Uterus (tissue), 3 donors: ENCODE measurements at regions not wholly inside any gene's neighbourhood (a gene's known extent, or its start where the extent isn't known, plus 50 kb on each side); places are given as distances from the start of the nearest gene placed in this dataset.
"Not testable (repeated sequence)": the region's sequence is repeated elsewhere in the genome, so short reads cannot be mapped to it uniquely, and the experiment has no call there.

Source experiments
- DNase-seq, 2 donors: peaks; one replicate each; pipeline ENCODE4 v3.0.0-alpha.2; 2019 to 2020
- H3K27ac ChIP-seq, 2 donors: fragments of 200-600 bp; sonication (generic); 1 replicate in 1 of 2; 2 replicates in 1 of 2; pipeline ENCODE4 v1.5.1; 2016 to 2018
- H3K27me3 ChIP-seq, 2 donors: fragments of 200-600 bp; sonication (generic); one replicate each; pipeline ENCODE4 v1.5.1; 2018 to 2019; ENCODE audit warnings: control low read depth in 1 of 2
- H3K36me3 ChIP-seq, 2 donors: fragments of 200-600 bp; sonication (generic); one replicate each; pipeline ENCODE4 v1.5.1; 2019; ENCODE audit warnings: control low read depth in 1 of 2
- H3K4me1 ChIP-seq, 2 donors: fragments of 200-600 bp; sonication (generic); one replicate each; pipeline ENCODE4 v1.5.1; 2018 to 2019; ENCODE audit warnings: control low read depth in 1 of 2
- H3K4me3 ChIP-seq, 2 donors: fragments of 200-600 bp; sonication (generic); 1 replicate in 1 of 2; 2 replicates in 1 of 2; pipeline ENCODE4 v1.5.1; 2018 to 2019; ENCODE audit warnings: mild to moderate bottlenecking in 1 of 2
- H3K9me3 ChIP-seq, 2 donors: fragments of 200-600 bp; sonication (generic); one replicate each; pipeline ENCODE4 v1.5.1; 2019; ENCODE audit warnings: control low read depth in 1 of 2
- CTCF ChIP-seq, 4 experiments: fragments of 200-600 bp in 2 of 4; fragments of 450-650 bp in 2 of 4; sonication (generic) in 2 of 4; IDR thresholded peaks; one replicate each; pipeline ENCODE4 v1.5.1; 2016 to 2019; ENCODE audit warnings: antibody characterized with exemption in 4 of 4, mild to moderate bottlenecking in 2 of 4, moderate library complexity in 1 of 4
- POLR2A ChIP-seq, 2 donors: fragments of 450-650 bp; IDR thresholded peaks; one replicate each; pipeline ENCODE4 v1.6.1; 2016; ENCODE audit warnings: antibody characterized with exemption in 2 of 2, mild to moderate bottlenecking in 1 of 2, moderate library complexity in 1 of 2
- intact Hi-C: fragments of 100-400 bp; cut with DNase I; formaldehyde crosslinking; loops from one replicate; pipeline ENCODE4 v1.15.1; 2023; ENCODE audit warnings: low total_unique reads
- donor health status: DM: yes; HTN: yes; CAD: no.

- TF ChIP-seq POLR2A (IDR thresholded peaks at IDR 0.05): no peak
- TF ChIP-seq CTCF (IDR thresholded peaks at IDR 0.05): no peak
These were observed 636.0 kb downstream of the NR2F1-AS1 start for GRCh38 chr5:92944903-92945604.

GRCh38 chr5:92944337-92944736, 636.7 kb downstream of the NR2F1-AS1 start:
- H3K9me3 ChIP-seq: no peaks in the 10 kb centered on the region
- H3K4me3 ChIP-seq: no peak overlapping the region
- H3K4me1 ChIP-seq: no peaks in the 10 kb centered on the region
- peak overlapping the region in 1 of 2 donors; percentile 45 for H3K27ac ChIP-seq
- H3K36me3 ChIP-seq: no peaks in the 10 kb centered on the region
- TF ChIP-seq POLR2A (IDR thresholded peaks at IDR 0.05): no peak
- H3K27me3 ChIP-seq: no peaks in the 10 kb centered on the region
- no peak for DNase-seq
- intact Hi-C loops: no loop called here

More at GRCh38 chr5:92944903-92945604, 636.0 kb downstream of the NR2F1-AS1 start:
- DNase-seq: peak in 1 of 2 donors; percentile 17
- Histone ChIP-seq H3K9me3 (no peaks in the 10 kb centered on the region), H3K27me3 (no peaks in the 10 kb centered on the region), H3K4me1 (no peaks in the 10 kb centered on the region), H3K36me3 (no peaks in the 10 kb centered on the region), H3K27ac (peak overlapping the region; percentile 5 to 45), H3K4me3 (no peak overlapping the region)
- intact Hi-C loops: no loop called here

GRCh38 chr5:92942762-92943161, 638.3 kb downstream of the NR2F1-AS1 start:
- no peaks in the 10 kb centered on the region for H3K4me1 ChIP-seq
- TF ChIP-seq CTCF (IDR thresholded peaks at IDR 0.05): no peak
- no peak for TF ChIP-seq POLR2A (IDR thresholded peaks at IDR 0.05)
- no peak overlapping the region for H3K4me3 ChIP-seq
- intact Hi-C loops: no loop called here
- H3K36me3 ChIP-seq: no peaks in the 10 kb centered on the region
- H3K9me3 ChIP-seq: no peaks in the 10 kb centered on the region
- no peaks in the 10 kb centered on the region for H3K27me3 ChIP-seq
- H3K27ac ChIP-seq: no peak overlapping the region
- DNase-seq: no peak

- Histone ChIP-seq H3K27ac (no peak overlapping the region), H3K27me3 (no peaks in the 10 kb centered on the region), H3K9me3 (no peaks in the 10 kb centered on the region), H3K4me3 (no peak overlapping the region), H3K4me1 (no peaks in the 10 kb centered on the region), H3K36me3 (no peaks in the 10 kb centered on the region)
- intact Hi-C loops: no loop called here
- TF ChIP-seq POLR2A (IDR thresholded peaks at IDR 0.05) (no peak), CTCF (IDR thresholded peaks at IDR 0.05) (no peak)
- DNase-seq: no peak
These were observed 639.2 kb downstream of the NR2F1-AS1 start for GRCh38 chr5:92941806-92942205.

DNA sequence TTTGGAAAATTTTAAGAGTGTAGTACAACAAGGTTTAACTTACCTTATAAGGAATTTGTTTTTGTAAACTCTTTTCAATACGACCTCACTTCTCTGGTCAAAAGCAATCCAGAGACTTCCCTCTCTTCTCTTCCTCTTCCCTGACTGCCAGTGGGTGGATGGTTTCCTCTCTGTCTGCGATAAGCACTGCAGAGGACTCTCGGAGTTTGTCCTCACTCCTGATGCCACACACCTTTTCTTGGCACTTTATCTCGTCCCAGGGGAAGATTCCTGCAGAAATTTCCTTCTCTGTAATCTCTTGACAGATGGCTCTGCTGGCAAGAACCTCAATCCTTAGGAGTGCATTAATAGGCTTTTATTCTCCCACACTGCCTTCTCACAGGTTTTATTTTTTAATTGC, 641.6 kb downstream of the NR2F1-AS1 start:
- no peak for TF ChIP-seq CTCF (IDR thresholded peaks at IDR 0.05)
- no peak for TF ChIP-seq POLR2A (IDR thresholded peaks at IDR 0.05)
- no peaks in the 10 kb centered on the region for H3K9me3 ChIP-seq
- no peak overlapping the region for H3K4me3 ChIP-seq
- H3K36me3 ChIP-seq: no peaks in the 10 kb centered on the region
- no peaks in the 10 kb centered on the region for H3K27me3 ChIP-seq
- no peak for DNase-seq
- no peak overlapping the region for H3K27ac ChIP-seq
- H3K4me1 ChIP-seq: no peaks in the 10 kb centered on the region
- intact Hi-C loops: no loop called here

- DNase-seq, H3K9me3 ChIP-seq, H3K36me3 ChIP-seq, H3K27ac ChIP-seq, intact Hi-C loops, H3K4me3 ChIP-seq, H3K27me3 ChIP-seq, H3K4me1 ChIP-seq: not testable (repeated sequence)
These were observed 643.6 kb downstream of the NR2F1-AS1 start for GRCh38 chr5:92937396-92937795.
